Breast epithelium (tissue), 4 donors: ENCODE measurements at regions not wholly inside any gene's neighbourhood (a gene's known extent, or its start where the extent isn't known, plus 50 kb on each side); places are given as distances from the start of the nearest gene placed in this dataset.
A peak's percentile ranks its signal among the peaks of the same experiment; 100 is the strongest.

Experiments
- DNase-seq, 2 donors: peaks; one replicate each; pipeline ENCODE4 v3.0.0-alpha.2; 2019; ENCODE audit warnings: low spot score in 2 of 2
- H3K27ac ChIP-seq, 2 donors: fragments of 200-600 bp; sonication (generic) in 1 of 2; one replicate each; pipeline ENCODE4 v1.5.1; 2016 to 2019; ENCODE audit warnings: mild to moderate bottlenecking in 1 of 2
- H3K27me3 ChIP-seq, 2 donors: fragments of 200-600 bp; sonication (generic) in 1 of 2; one replicate each; pipeline versions ENCODE4 v1.5.1 to v1.6.0; 2017 to 2019; ENCODE audit warnings: control low read depth in 1 of 2, mild to moderate bottlenecking in 1 of 2
- H3K36me3 ChIP-seq: fragments of 200-600 bp; one replicate; pipeline ENCODE4 v1.5.1; 2019
- H3K4me1 ChIP-seq, 2 donors: fragments of 200-600 bp; sonication (generic); one replicate each; pipeline ENCODE4 v1.5.1; 2016 to 2019; ENCODE audit warnings: control low read depth in 1 of 2
- H3K4me3 ChIP-seq, 3 donors: fragments of 200-600 bp; sonication (generic); 1 replicate in 2 of 3; 2 replicates in 1 of 3; pipeline ENCODE4 v1.5.1; 2016 to 2019; ENCODE audit warnings: mild to moderate bottlenecking in 3 of 3, moderate library complexity in 2 of 3
- H3K9me3 ChIP-seq, 2 donors: fragments of 200-600 bp; sonication (generic) in 1 of 2; one replicate each; pipeline ENCODE4 v1.5.1; 2016 to 2019; ENCODE audit warnings: control low read depth in 1 of 2
- CTCF ChIP-seq, 3 donors: fragments of 450-650 bp; IDR thresholded peaks; one replicate each; pipeline ENCODE4 v1.5.1; 2016 to 2017; ENCODE audit warnings: antibody characterized with exemption in 3 of 3, mild to moderate bottlenecking in 3 of 3, moderate library complexity in 3 of 3
- POLR2A ChIP-seq: fragments of 450-650 bp; IDR thresholded peaks from one replicate; pipeline ENCODE4 v1.6.1; 2016; ENCODE audit warnings: antibody characterized with exemption, mild to moderate bottlenecking, moderate library complexity
- POLR2AphosphoS5 ChIP-seq, 3 donors: sonication (generic); formaldehyde crosslinking; IDR thresholded peaks; one replicate each; pipeline ENCODE4 v1.6.1; 2017; ENCODE audit warnings: antibody characterized with exemption in 3 of 3
- intact Hi-C: fragments of 100-400 bp; cut with DNase I; formaldehyde crosslinking; loops from one replicate; pipeline ENCODE4 v1.15.1; 2023; ENCODE audit warnings: low total_unique reads

DNA sequence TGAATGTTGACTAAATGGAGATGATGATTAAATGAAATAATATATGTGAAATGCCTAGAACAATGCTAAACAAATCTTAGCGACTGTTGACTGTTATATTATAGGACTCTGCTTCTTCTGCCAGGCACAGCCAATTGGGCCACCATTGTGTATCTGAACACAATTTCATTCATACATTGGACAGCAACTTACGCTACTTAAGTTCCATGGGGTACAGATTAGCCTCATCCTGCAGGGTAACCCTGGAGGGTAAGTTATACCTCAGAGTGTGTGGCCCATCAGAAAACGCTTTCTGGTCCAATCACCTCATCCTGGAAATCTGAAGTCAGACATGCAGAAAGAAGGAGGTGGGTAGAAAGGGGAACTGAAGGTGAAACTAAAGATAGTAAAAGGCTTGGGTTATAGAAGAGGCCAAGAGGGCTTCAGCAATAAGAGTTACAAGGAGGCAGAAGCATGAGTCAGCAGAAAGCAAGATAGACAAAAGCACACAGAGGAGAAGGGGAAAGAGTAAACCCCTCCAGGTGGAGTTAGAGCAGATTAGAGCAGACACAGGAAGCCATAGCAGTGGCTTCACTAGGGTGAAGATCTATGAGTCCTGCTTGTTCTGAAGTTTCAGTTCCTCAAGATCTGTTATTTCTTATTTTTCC, 119.3 kb upstream of the SLC24A5 start:
- TF ChIP-seq POLR2A, result no peak
- no peak for TF ChIP-seq CTCF (IDR thresholded peaks at IDR 0.05)
- TF ChIP-seq POLR2AphosphoS5 (IDR thresholded peaks at IDR 0.05), result no peak
- Histone ChIP-seq H3K4me3 (no peak overlapping the region), H3K9me3 (no peaks in the 10 kb centered on the region), H3K27me3 (no peaks in the 10 kb centered on the region), H3K4me1 (no peaks in the 10 kb centered on the region), H3K36me3 (no peaks in the 10 kb centered on the region), H3K27ac (no peak overlapping the region)
- no peak for DNase-seq
- intact Hi-C loops, result no loop called here

- H3K36me3 ChIP-seq, result no peaks in the 10 kb centered on the region
- H3K27ac ChIP-seq, result no peak overlapping the region
- no peak for DNase-seq
- H3K27me3 ChIP-seq, result no peaks in the 10 kb centered on the region
- H3K4me3 ChIP-seq, result no peak overlapping the region
- intact Hi-C loops, result no loop called here
- no peaks in the 10 kb centered on the region for H3K9me3 ChIP-seq
- no peaks in the 10 kb centered on the region for H3K4me1 ChIP-seq
- no peak for TF ChIP-seq CTCF (IDR thresholded peaks at IDR 0.05)
- TF ChIP-seq POLR2A, result no peak
- TF ChIP-seq POLR2AphosphoS5 (IDR thresholded peaks at IDR 0.05), result no peak
Measured at GRCh38 chr15:48002767-48003166, 118.0 kb upstream of the SLC24A5 start.

- H3K27me3 ChIP-seq, result no peaks in the 10 kb centered on the region
- no peaks in the 10 kb centered on the region for H3K9me3 ChIP-seq
- H3K4me1 ChIP-seq, result no peaks in the 10 kb centered on the region
- no peaks in the 10 kb centered on the region for H3K36me3 ChIP-seq
- DNase-seq, result no peak
- H3K4me3 ChIP-seq, result no peak overlapping the region
- intact Hi-C loops, result no loop called here
- no peak overlapping the region for H3K27ac ChIP-seq
- TF ChIP-seq POLR2AphosphoS5 (IDR thresholded peaks at IDR 0.05) (no peak), POLR2A (no peak), CTCF (IDR thresholded peaks at IDR 0.05) (no peak)
Measured at GRCh38 chr15:48003441-48003840, 117.3 kb upstream of the SLC24A5 start.

DNA sequence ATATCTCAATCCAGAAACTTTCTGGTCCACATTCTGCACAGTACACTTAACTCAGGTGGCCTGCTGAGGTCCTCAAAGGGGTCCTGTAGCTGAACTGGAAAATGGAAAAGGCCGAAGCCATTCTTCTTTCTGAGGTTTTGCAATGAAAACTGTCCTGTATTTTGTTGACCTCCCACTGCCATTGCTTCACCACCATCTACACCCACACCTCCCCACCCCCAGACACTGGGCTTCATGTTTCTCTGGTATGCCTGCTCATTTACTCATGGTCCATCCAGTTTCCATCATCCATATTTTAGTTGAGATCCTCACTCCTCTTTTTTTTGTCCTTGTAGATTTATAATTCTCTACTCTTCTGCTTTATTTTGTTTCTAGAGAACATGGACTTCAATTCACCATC, 115.7 kb upstream of the SLC24A5 start:
- no peak for DNase-seq
- Histone ChIP-seq H3K4me1 (no peaks in the 10 kb centered on the region), H3K27ac (no peak overlapping the region), H3K27me3 (no peaks in the 10 kb centered on the region), H3K36me3 (no peaks in the 10 kb centered on the region), H3K9me3 (no peaks in the 10 kb centered on the region), H3K4me3 (no peak overlapping the region)
- TF ChIP-seq POLR2A, result no peak
- TF ChIP-seq POLR2AphosphoS5 (IDR thresholded peaks at IDR 0.05), result no peak
- TF ChIP-seq CTCF (IDR thresholded peaks at IDR 0.05), result no peak
- intact Hi-C loops, result no loop called here

GRCh38 chr15:48006031-48006511, 114.7 kb upstream of the SLC24A5 start:
- H3K4me1 ChIP-seq, result no peaks in the 10 kb centered on the region
- H3K27me3 ChIP-seq, result no peaks in the 10 kb centered on the region
- peak in 1 of 2 donors; percentile 27 for DNase-seq
- intact Hi-C loops, result no loop called here
- H3K36me3 ChIP-seq, result no peaks in the 10 kb centered on the region
- TF ChIP-seq POLR2A, result no peak
- no peak for TF ChIP-seq POLR2AphosphoS5 (IDR thresholded peaks at IDR 0.05)
- no peak for TF ChIP-seq CTCF (IDR thresholded peaks at IDR 0.05)
- no peak overlapping the region for H3K4me3 ChIP-seq
- no peaks in the 10 kb centered on the region for H3K9me3 ChIP-seq
- H3K27ac ChIP-seq, result peak overlapping the region in 1 of 2 donors; percentile 46
